NT2/D1 (cell line): ENCODE measurements at regions not wholly inside any gene's neighbourhood (a gene's known extent, or its start where the extent isn't known, plus 50 kb on each side); places are given as distances from the start of the nearest gene placed in this dataset.

Source experiments
- SUZ12 ChIP-seq: IDR thresholded peaks from 2 replicates; pipeline ENCODE4 v1.6.1; 2011; ENCODE audit not compliant: insufficient read length, insufficient read depth; ENCODE audit errors: extremely low read depth
- ZNF274 ChIP-seq: IDR thresholded peaks from 2 replicates; pipeline ENCODE4 v1.6.1; 2011; ENCODE audit warnings: mild to moderate bottlenecking, low read depth, low read length

DNA sequence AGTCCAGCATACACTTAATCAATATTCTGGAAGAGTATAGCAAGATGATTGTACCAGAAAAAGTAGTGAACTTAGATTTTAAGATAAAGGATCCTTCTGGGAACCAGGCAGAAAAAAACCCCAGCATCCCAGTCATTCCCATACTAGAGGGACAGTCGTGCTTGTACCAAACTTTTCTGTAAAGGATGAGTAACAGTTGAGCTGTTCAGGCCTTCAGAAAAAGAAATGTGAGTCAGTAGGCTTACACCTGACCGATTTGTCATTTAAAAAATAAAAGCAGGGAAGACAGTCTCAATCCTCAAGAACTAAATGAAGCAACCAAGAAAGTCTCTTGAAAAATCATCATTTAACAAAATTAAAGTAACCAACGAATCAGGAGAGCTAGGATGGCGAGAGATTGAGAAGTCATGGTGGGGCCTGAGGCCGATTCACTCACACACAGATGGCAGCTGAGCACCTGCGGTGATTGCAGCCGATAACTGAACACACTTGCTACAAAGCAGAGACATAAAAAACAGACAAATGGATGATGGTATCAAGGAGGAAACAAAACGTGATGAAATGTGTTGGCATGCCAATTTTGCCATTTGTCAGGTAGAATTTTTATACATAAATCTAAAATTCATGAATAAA lies 170.0 kb upstream of the ALKAL2 start:
- TF ChIP-seq SUZ12 = no peak
- TF ChIP-seq ZNF274 = no peak
